ENCODE measurements at regions not wholly inside any gene's neighbourhood (a gene's known extent, or its start where the extent isn't known, plus 50 kb on each side); places are given as distances from the start of the nearest gene placed in this dataset.

- no peak for DNase-seq (ENCODE audit: low read depth)
- no peak for TF ChIP-seq CTCF (IDR thresholded peaks at IDR 0.05; ENCODE audit: insufficient read depth, low read depth, low read length)
- POLR2A ChIA-PET, result no interaction called here
- Histone ChIP-seq H3K27me3 (ENCODE audit: control insufficient read depth, insufficient read depth, low read length) (no peaks in the 10 kb centered on the region), H3K36me3 (ENCODE audit: control insufficient read depth, insufficient read depth, low read length) (no peaks in the 10 kb centered on the region), H3K4me3 (ENCODE audit: low read depth, low read length) (no peak overlapping the region)
- CTCF ChIA-PET, result interaction anchor here (1.1 kb wide), 1 partner anchor 24 kb away, joined by 3 read pairs; no protein-coding TSS in a partner anchor
Observed at GRCh38 chr2:236894791-236895190, 190.9 kb upstream of the COPS8 start.

GRCh38 chr2:236895497-236895896 lies 190.2 kb upstream of the COPS8 start:
- Histone ChIP-seq H3K4me3 (ENCODE audit: low read depth, low read length) (no peak overlapping the region), H3K27me3 (ENCODE audit: control insufficient read depth, insufficient read depth, low read length) (no peaks in the 10 kb centered on the region), H3K36me3 (ENCODE audit: control insufficient read depth, insufficient read depth, low read length) (no peaks in the 10 kb centered on the region)
- no peak for DNase-seq (ENCODE audit: low read depth)
- no peak for TF ChIP-seq CTCF (IDR thresholded peaks at IDR 0.05; ENCODE audit: insufficient read depth, low read depth, low read length)
- CTCF ChIA-PET, result interaction anchor here (1.1 kb wide), 2 partner anchors 11 to 23 kb away, joined by 3 read pairs; no protein-coding TSS in a partner anchor
- POLR2A ChIA-PET, result no interaction called here

- Histone ChIP-seq H3K27me3 (ENCODE audit: control insufficient read depth, insufficient read depth, low read length) (peaks cover 2% of the 10 kb centered on the region; the same call in 1 of the 2 replicates), H3K36me3 (ENCODE audit: control insufficient read depth, insufficient read depth, low read length) (no peaks in the 10 kb centered on the region), H3K4me3 (ENCODE audit: low read depth, low read length) (no peak overlapping the region)
- ChIA-PET POLR2A (no interaction called here), CTCF (no interaction called here)
- no peak for TF ChIP-seq CTCF (IDR thresholded peaks at IDR 0.05; ENCODE audit: insufficient read depth, low read depth, low read length)
- no peak for DNase-seq (ENCODE audit: low read depth)
Observed at GRCh38 chr2:236896688-236897087, 189.0 kb upstream of the COPS8 start.

GRCh38 chr2:236899146-236899545 lies 186.5 kb upstream of the COPS8 start:
- Histone ChIP-seq H3K4me3 (ENCODE audit: low read depth, low read length) (no peak overlapping the region), H3K27me3 (ENCODE audit: control insufficient read depth, insufficient read depth, low read length) (peaks cover 3% of the 10 kb centered on the region), H3K36me3 (ENCODE audit: control insufficient read depth, insufficient read depth, low read length) (no peaks in the 10 kb centered on the region)
- CTCF ChIA-PET, result no interaction called here
- TF ChIP-seq CTCF (IDR thresholded peaks at IDR 0.05; ENCODE audit: insufficient read depth, low read depth, low read length), result no peak
- no peak for DNase-seq (ENCODE audit: low read depth)
- POLR2A ChIA-PET, result no interaction called here

GRCh38 chr2:236899950-236900640 lies 185.6 kb upstream of the COPS8 start:
- ChIA-PET CTCF (interaction anchor here (1.2 kb wide), 1 partner anchor 9 kb away, joined by 3 read pairs; no protein-coding TSS in a partner anchor), POLR2A (no interaction called here)
- TF ChIP-seq CTCF (IDR thresholded peaks at IDR 0.05; ENCODE audit: insufficient read depth, low read depth, low read length), result no peak
- Histone ChIP-seq H3K4me3 (ENCODE audit: low read depth, low read length) (no peak overlapping the region), H3K36me3 (ENCODE audit: control insufficient read depth, insufficient read depth, low read length) (no peaks in the 10 kb centered on the region), H3K27me3 (ENCODE audit: control insufficient read depth, insufficient read depth, low read length) (peaks cover 3% of the 10 kb centered on the region)
- no peak for DNase-seq (ENCODE audit: low read depth)
